ENCODE measurements at regions not wholly inside any gene's neighbourhood (a gene's known extent, or its start where the extent isn't known, plus 50 kb on each side); places are given as distances from the start of the nearest gene placed in this dataset.

DNA sequence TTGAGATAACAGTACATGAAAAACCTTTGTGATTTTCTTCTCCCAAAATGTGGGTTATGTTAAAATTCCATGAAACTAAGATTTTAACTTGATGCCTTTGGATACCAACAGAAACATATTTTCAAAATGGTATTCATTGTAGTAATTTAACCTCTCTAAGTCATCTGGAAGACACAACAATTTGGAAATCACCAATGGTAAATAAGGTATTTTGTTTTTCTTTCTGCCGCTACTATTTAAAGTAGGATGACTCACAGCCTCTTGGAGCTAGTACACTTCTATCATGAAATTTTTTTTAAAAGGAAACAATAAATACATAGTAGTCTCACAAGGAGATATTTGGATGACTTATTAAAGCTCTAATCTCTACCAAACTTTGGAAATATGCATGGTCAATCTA lies 291.6 kb upstream of the VEPH1 start:
- DNase-seq: no peak

DNA sequence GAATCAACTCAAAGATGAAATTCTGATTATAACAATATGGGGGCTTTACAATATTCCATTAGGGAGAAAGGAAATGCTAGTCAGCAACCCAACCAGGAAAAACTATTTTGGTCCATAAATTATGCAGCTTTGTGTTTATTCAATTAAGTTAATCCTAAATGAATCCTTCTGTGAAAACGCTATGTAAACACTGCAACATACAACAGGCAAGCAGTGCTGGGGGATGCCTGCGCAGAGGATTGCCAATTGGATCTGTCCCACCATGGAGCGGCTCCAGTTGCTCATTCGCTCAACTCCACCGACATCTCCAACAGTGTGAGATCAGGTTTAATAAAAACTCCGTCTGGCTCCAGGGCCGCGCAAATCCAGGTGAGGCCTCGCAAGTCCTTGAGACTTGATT lies 290.5 kb upstream of the VEPH1 start:
- DNase-seq: no peak

DNA sequence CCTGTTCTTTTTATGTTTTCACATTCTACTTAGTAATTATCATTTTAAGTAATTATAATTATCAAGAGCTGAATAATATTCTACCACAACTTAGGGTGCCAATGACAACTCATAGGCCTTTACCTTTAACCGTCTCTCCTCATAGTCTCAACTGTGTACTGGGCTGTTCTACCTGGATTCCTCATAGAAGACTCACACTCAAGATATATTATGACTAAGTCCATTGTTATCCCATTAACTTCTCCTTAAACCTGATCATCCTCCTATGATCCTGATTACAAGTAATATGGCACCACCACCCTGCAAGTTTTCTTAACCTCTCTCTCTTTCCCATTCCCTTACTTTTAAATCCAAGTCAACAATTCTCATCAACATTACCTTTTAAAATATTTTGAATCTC lies 285.9 kb upstream of the VEPH1 start:
- DNase-seq: no peak

DNA sequence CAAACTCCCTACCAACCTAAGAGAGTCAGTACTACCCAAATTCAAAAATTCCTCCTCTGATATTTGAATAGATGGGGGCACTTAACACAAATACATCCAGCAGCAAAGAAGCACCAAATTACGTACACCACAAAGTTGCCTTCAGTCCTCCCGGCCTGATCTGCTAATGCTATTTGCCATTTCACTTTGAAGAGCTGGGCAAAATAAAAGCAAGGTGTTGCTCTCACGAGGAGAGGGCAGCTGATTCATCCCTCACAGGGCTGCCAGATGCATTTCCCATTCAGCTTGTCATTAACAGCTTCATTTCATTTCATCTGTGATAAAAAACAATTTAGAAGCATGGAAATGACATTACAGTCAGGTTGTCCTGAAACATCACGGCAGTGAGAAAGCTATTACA lies 283.4 kb upstream of the VEPH1 start:
- DNase-seq: no peak

DNA sequence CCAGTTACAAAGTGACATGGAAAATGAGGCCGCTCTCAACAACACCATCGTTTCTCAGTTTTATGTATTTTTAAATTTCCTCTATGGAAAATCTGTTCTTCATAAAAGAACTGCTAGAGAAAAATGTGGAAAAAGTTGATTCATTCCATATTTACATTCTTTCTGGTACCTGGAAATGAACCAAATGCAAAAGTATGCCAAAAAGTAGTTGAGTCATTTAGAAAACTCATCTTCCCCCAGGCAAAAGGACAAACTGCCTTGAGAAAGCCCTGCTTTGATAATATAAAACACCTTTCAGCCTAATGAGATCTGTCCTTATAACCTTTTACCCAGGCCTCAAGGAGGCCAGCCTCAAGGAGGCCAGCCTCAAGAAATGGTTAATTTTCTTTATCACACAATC lies 283.0 kb upstream of the VEPH1 start:
- DNase-seq: no peak

DNA sequence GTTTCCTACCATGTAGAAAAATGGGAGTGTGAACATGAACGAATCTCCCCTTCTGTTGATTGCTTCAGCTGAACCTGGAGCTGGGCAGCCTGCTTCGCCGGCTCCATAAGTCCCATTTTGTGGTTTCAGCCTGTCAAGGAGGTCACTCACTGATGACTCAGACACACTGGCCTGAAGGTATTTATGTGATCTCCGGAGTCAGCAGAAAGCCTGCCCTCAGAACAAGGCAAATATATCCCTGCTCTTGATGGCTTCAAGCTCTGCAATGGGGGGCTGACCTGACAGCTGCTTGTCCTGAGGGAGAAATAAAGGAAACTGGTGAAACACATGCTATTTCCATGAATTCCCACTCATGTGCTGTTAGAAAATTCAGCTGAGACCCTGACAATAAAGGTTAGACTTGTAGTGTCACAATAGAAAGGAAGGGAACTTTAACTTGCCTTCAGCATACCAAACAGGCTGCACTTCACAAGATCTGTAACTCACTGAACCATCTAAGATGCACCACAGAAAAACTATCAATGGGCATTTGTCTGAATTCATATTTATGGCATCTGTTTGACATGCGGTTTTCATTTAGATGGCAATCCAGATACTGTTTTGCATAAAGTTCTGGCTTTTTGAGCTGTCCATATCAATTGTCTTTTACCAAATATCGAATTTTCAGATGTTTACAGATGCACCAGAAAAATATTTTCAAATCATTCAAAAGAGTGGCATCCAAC lies 282.0 kb upstream of the VEPH1 start:
- no peak for DNase-seq

DNA sequence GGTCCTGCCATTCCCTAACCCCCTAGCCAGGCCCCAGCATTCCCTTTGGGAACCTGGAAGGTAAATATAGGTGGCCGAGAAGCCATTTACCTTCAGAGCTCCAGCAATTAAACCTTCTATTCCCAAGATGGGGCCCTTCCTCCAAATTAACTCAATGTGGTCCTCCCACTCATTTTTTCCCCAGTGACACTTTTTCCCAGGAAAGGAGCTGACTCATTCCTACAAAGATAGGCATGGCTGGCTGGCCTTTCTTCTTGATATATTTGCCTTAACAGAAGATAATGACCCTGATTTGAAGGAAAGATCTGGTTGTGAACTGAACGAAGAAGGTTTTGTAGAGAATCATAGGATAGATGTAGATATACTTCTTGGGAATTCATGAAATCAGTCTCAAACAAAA lies 279.0 kb upstream of the VEPH1 start:
- DNase-seq: no peak

DNA sequence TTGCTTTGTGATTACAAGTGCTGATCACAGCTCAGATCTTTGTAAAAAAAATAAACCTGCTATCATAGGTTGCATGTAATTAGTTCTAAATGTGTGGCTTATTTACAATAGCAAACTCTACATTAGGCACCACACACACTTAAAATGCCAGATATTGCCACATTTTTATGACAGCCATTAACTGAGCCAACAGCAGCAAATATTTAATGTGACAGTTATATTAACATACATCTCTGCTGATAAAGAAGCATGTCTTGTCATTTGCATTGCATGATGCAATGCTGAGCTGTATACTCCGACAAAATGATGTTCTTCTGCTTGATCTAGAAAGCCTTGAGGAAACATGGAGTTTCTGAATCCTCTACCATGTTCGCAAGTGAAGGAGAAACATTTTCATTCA lies 273.6 kb upstream of the VEPH1 start:
- no peak for DNase-seq

DNA sequence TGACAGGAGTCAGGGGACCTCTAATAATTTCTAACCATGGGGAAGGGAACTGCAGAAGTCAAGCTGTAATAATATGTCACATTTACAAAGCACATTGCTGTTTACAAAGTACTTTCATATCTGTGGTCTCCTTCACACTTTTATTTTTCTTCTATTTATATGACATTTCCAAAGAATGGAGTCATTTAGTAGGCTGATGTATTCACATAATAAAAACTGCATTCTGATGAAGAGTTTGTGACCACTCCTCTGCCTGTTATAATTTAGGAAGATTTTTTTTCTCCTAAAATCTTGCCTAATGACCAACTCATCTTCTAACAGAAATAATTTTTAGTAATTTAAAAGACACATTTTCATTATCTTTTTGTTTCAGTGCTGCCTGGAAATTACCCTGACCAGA lies 272.2 kb upstream of the VEPH1 start:
- DNase-seq: no peak

DNA sequence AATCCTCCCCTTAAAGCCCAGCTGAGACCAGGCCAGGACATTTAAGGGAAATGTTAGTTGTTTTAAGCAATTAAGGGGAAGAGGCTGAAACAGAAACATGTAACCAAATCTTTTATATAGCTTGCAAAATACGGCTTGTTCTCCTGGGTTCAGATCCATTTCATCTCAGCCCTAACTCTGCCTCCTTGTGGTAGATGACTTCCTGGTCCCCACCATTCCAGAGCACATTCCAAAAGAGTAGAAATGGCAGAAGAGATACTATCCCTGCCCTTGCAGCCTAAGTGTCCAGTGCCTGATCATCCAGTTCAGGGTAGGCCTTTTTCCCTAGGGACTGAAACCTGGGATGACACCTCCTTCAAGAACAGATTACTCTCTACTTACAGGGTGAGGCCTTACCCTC lies 266.2 kb upstream of the VEPH1 start:
- DNase-seq: no peak

DNA sequence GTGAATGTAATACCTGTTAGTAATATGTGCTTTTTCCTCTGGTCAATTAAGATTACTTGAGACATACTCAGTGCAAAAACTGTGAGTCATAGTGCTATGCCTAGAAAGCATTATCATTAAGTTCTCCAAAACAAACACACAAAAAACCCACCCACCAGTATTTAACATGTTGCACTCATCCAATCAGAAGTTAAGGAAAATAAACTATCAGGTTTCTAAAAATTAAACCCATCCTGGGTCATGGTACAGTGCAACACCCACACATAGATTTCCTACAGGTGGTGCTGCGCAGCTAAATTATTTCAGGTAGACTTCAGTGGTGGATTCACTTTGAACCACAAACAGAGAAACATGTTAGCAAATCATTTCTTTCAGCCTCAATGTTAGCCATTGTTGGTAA lies 264.4 kb upstream of the VEPH1 start:
- DNase-seq: no peak

DNA sequence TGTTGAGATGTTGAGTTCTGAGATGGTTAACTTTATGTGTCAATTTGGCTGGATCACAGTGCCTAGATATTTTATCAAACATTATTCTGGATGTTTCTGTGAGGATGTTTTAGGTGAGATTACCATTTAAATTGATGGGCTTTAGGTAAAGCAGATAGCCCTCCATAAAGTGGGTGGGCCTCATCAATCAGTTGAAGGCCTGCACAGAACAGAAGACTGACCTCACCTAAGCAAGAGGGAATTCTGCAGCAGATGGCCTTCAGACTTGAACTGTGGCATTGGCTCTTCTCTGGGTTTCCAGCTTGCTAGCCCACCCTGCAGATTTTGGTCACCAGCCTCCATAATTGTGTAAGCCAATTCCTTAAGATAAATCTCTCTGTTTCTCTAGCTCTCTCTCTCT lies 260.4 kb upstream of the VEPH1 start:
- no peak for DNase-seq

DNA sequence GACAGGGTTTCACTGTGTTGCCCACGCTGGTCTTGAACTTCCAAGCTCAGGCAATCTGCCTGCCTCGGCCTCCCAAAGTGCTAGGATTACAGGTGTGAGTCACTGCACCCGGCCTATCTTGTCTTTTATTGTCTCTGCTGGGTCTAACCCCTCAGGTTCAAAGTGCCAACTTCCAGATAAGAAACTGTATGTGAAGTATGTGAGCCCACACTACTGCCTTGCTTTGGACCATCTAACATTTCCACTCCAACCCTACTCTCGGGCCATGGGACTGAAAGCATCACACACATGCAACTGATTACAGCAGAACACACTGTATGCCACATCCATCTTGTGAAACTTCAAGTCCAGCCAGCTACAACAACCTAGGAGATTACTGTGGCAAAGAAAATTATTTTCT lies 256.1 kb upstream of the VEPH1 start:
- DNase-seq: no peak

DNA sequence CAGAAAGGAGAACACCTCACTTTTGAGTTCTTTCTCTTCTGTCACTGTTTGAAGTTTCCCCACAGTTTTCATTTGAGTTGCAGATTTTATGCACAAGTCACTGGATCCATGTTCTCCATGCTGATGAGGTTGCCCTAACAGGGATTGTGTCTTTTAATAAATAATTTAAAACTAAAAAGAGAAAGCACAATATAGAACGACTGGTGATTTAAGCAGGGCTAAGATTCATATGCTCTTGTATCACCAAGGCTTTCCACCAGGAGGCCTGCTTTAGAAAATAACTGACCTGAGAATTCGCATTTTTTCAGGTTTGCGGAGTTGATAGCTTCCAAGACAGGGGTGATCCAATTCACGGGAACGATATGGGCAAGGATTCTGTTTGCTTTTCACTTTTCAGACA lies 252.0 kb upstream of the VEPH1 start:
- DNase-seq: no peak

DNA sequence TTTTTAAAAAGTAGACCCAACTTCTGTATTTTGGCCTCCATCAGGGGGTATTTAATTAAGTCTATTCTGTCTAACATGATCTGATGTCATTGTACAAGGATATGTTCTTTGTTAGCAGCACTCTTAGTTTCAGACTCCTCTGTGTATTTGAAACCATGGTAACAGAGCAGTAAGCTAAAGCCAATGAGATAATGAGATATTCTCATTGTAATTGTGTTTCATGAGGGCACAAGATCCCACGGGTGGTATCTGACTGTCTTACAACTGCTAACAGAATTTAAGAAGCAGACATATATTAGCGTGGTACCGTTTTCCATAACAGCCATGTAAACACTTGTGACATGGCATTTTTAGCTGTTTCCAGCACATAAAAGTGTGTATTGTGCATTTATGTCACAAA lies 251.2 kb upstream of the VEPH1 start:
- DNase-seq: no peak

DNA sequence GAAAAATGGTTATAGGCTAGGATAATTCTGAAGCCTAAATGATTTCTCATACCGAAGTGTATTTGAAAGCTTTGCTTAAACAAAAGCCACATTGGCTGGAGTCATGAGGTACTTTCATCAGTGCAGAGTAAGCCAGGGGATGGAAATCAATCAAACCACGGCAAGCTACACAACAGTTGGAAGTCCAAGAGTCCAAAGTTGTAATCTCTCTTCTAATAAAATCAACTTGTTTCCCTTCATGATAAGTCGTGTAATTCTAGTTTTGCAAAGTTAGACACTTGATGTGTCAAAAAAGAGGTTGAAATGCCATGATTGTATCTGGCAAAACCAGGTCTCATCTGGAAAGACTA lies 250.5 kb upstream of the VEPH1 start:
- DNase-seq: no peak

DNA sequence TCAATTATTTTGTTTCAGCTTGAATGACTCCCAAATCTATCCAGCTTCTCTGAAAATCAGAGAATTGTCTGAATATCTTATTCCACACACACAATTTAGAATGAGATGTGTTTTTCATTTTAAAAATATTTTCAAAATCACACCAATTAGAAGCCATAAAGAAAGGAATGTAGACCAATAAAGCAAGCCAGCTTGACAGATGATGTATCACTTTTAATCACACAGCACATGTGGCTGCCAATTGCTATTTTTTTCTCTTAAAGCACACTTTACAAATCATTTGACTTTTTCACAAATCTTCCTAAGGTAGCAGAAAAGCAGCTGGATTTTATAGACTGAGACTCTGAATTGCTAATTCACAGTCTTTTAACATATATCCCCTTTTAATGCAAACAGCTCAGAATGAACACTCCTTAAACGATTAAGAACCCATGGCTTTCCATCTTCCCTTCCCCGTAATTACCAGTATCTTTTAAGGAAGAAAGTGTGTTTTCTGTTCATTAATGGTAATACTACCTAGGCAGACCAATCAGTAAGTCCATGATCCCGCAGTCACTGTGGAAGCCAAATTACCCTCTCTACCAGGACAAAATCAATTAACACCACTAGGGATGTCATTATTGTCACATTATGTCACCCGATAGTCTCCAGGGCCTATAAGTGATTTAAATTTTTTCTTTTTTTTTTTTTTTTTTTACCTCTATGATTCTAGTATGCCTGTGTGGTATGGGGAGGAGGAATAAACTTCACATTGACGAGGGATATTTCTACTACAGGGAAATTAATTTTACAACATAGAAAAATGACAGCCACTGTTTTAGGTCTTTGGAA lies 250.0 kb upstream of the VEPH1 start:
- DNase-seq: no peak

DNA sequence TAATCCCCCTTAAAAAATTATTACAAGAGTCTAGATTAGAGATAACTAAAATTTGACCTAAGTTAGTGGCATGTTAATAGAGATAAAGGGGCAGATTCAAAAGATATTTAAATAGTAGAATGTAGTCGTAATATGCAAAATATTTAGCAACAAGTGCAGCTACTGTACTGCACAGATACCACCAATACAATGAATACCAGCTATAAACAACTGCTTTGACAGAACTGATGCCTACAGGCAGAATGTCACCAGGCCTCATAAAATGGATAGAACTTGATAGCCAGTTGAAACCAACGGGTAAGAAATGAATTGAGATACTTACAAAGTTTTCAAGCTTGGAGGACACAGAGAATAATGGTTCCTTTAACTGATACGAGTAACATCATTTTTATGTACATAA lies 249.3 kb upstream of the VEPH1 start:
- no peak for DNase-seq

DNA sequence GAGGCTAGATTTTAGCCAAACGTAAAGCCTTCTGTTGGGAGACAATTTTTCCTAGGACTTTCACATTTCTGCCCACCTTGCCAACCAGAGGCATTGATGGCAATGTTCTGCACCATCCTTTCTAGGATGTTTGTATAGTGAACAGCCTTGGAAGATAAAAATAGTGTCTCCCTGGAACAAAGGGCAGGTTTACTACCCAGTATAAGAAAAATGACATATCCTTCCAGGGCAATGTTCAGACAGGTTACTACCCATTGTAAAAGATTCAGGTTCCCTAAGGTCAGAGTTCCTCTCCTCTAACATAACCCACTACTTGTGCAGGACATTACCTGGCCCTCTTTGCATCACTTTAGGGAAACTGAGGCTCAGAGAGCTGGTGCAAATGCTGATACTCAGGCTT lies 248.2 kb upstream of the VEPH1 start:
- DNase-seq: no peak

DNA sequence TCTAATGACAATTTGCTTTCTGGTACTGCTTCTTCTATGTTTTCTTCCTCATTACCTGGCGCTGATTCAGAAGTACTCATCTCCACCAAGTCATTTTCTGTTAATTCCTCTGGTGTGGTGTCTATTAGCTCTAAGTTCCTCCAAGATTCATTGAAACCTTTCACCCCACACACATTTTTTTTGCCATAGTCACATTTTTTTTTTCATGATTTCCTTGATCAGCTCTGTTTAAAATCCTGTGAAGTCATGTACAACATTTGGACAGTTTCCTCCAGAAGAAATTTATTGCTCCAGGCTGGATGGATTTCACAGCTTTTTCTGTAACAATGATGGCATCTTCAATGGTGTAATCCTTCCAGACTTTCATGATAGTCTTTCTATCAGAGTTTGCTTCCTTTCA lies 243.2 kb upstream of the VEPH1 start:
- no peak for DNase-seq

DNA sequence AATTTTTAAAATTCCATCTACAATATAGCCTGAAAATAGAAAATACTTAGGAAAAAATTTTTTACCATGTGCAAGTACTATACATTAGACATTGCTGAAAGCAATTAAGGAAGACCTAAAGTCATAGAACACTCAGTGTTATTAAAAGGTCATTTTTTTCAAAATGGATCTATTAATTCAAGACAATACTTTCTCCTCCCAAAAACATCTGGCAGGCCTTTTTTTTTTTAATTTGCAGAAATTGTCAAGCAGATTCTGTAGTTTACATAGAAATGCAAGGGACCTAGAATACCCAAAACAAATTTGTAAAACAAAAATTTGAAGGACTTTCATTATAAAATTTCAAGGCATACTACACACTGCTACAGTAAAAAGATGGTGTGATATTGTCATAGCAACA lies 238.4 kb upstream of the VEPH1 start:
- no peak for DNase-seq

DNA sequence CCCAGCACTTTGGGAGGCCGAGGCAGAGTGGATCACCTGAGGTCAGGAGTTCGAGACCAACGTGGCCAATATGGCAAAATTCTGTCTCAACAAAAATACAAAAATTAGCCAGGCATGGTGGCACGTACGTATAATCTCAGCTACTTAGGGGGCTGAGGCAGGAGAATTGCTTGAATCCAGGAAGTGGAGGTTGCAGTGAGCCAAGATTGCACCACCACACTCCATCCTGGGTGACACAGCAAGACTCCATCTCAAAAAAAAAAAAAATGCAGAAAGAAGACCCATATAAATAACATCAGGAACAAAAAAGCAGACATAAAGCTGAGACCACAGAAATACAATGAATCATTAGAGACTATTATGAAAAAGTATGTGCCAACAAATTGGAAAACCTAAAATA lies 235.2 kb upstream of the VEPH1 start:
- no peak for DNase-seq

DNA sequence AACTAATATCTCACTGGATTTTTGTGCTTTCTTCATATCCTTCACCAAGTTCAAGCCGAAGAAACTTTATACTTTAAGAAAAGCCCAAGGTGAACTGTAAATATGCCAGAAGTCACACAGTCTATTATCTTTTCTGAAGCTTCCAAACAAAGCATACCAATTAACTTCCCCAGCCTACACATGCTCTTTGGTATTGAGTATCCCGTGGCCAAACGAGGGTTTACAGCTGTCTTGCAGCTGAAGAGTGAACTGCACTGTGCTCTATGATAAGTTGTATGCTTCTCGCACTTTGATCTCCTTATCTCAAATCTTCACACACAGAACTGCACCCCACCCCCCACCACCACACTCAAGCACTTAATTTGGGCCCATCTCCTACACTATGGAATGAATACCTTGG lies 215.6 kb upstream of the VEPH1 start:
- no peak for DNase-seq

DNA sequence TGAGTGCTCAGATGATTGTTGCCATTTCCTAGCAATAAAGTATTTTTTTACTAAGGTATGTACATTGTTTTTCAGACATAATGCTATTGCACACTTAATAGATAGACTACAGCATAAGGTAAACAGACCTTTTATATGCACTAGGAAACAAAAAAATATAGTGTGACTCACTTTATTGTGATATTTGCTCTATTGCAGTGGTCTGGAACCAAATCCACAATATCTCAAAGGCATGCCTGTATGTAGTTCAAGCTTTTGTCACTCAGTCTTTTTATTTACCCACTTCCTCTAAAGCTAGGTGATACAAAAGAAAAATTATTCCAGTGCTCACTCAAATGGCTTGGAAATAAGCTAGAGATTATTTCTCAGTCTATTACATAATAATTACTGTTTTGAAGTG lies 209.9 kb upstream of the VEPH1 start:
- no peak for DNase-seq

DNA sequence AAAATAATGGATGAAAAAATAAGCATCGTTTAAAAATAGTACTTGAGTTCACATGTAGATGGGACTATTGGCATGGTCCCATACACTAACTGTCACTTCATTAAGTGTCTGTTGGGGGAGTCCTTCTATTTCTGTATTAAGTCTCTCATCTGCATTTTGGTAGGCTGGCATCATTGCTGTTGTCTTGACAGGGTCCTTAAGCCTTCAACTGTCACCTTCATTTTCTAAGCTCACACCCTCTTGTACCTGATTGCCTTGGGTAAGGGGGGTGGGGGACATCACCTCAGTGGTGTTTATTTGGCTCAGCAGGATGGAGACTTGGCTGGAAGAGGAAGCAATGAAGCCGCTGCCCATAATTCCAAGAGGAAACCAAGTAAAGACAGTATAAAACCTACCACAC lies 202.0 kb upstream of the VEPH1 start:
- no peak for DNase-seq
